ENCODE measurements at regions not wholly inside any gene's neighbourhood (a gene's known extent, or its start where the extent isn't known, plus 50 kb on each side); places are given as distances from the start of the nearest gene placed in this dataset.

DNA sequence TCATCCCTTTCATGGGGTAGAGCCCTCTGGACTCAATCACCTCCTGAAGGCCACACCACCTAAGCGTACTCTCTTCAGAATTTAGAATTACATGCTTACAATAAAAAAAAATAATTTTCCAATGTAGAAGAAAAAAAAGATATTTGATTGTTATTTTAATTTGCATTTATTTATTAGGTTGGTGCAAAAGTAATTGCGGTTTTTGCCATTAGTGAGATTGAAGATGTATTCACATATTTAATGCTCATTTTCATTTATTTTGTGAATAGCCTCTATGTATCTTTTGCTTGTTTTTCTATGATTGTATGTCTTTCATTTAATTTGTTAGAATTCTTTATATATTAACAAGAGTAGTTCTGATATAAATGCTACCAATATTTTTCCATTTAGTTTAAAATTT, 220.5 kb downstream of the RND3 start (continued):
- TF ChIP-seq, protein P1, sequence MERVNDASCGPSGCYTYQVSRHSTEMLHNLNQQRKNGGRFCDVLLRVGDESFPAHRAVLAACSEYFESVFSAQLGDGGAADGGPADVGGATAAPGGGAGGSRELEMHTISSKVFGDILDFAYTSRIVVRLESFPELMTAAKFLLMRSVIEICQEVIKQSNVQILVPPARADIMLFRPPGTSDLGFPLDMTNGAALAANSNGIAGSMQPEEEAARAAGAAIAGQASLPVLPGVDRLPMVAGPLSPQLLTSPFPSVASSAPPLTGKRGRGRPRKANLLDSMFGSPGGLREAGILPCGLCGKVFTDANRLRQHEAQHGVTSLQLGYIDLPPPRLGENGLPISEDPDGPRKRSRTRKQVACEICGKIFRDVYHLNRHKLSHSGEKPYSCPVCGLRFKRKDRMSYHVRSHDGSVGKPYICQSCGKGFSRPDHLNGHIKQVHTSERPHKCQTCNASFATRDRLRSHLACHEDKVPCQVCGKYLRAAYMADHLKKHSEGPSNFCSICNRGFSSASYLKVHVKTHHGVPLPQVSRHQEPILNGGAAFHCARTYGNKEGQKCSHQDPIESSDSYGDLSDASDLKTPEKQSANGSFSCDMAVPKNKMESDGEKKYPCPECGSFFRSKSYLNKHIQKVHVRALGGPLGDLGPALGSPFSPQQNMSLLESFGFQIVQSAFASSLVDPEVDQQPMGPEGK (CRISPR knock-in tag; IDR thresholded peaks at IDR 0.05; ENCODE audit: borderline replicate concordance), result no peak
- no peak for TF ChIP-seq RARB (CRISPR knock-in tag; IDR thresholded peaks at IDR 0.05)

DNA sequence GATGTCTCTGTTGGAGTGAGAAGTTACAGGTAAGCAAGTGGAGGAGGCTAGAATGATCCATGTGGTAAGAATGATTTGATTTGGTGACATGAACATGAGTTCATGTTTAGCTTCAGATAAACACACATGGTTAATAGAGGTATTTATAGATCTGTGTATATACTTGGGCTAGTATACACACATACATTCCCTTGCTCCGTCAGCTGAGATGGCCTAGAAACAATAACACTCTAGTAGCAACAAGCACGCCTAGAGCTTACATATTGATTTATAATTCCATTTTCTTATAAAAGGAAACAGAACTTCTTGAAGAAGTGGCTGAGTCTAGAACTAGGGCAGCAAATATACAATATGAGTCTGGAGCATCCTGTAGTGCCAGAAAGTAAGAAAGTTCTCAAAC, 223.0 kb downstream of the RND3 start:
- ATAC-seq, result no peak
- TF ChIP-seq PPARA (CRISPR knock-in tag; IDR thresholded peaks at IDR 0.05; ENCODE audit: borderline replicate concordance) (no peak), ZNF70 (CRISPR knock-in tag; IDR thresholded peaks at IDR 0.05) (no peak), TCF4 (CRISPR knock-in tag; IDR thresholded peaks at IDR 0.05; ENCODE audit: borderline replicate concordance) (no peak), CSDC2 (CRISPR knock-in tag; IDR thresholded peaks at IDR 0.05) (no peak), ZFP3 (CRISPR knock-in tag; IDR thresholded peaks at IDR 0.05) (no peak)
- TF ChIP-seq, protein P2, sequence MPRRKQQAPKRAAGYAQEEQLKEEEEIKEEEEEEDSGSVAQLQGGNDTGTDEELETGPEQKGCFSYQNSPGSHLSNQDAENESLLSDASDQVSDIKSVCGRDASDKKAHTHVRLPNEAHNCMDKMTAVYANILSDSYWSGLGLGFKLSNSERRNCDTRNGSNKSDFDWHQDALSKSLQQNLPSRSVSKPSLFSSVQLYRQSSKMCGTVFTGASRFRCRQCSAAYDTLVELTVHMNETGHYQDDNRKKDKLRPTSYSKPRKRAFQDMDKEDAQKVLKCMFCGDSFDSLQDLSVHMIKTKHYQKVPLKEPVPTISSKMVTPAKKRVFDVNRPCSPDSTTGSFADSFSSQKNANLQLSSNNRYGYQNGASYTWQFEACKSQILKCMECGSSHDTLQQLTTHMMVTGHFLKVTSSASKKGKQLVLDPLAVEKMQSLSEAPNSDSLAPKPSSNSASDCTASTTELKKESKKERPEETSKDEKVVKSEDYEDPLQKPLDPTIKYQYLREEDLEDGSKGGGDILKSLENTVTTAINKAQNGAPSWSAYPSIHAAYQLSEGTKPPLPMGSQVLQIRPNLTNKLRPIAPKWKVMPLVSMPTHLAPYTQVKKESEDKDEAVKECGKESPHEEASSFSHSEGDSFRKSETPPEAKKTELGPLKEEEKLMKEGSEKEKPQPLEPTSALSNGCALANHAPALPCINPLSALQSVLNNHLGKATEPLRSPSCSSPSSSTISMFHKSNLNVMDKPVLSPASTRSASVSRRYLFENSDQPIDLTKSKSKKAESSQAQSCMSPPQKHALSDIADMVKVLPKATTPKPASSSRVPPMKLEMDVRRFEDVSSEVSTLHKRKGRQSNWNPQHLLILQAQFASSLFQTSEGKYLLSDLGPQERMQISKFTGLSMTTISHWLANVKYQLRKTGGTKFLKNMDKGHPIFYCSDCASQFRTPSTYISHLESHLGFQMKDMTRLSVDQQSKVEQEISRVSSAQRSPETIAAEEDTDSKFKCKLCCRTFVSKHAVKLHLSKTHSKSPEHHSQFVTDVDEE (CRISPR knock-in tag; IDR thresholded peaks at IDR 0.05), result no peak
- TF ChIP-seq, protein P3, sequence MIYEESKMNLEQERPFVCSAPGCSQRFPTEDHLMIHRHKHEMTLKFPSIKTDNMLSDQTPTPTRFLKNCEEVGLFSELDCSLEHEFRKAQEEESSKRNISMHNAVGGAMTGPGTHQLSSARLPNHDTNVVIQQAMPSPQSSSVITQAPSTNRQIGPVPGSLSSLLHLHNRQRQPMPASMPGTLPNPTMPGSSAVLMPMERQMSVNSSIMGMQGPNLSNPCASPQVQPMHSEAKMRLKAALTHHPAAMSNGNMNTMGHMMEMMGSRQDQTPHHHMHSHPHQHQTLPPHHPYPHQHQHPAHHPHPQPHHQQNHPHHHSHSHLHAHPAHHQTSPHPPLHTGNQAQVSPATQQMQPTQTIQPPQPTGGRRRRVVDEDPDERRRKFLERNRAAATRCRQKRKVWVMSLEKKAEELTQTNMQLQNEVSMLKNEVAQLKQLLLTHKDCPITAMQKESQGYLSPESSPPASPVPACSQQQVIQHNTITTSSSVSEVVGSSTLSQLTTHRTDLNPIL (CRISPR knock-in tag; IDR thresholded peaks at IDR 0.05; ENCODE audit: low read depth), result no peak

DNA sequence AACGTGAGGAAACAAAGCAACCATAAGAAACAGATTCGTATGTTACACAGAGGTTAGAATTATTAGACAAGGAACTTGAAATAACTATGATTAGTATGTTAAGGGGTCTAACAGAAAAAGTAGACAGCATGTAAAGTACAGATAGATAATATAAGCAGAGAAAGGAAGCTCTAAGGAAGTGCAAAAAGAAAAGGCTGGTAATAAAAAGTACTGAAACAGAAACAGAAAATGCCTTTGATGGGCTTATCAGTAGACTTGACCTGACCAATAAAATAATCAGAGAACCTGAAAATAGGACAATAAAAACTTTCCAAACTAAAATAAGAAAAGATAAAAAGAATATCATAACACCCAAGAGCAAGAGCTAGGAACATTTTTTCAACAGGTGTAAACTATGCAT, 225.8 kb downstream of the RND3 start:
- ATAC-seq, result no peak
- TF ChIP-seq ESRRG (CRISPR knock-in tag; IDR thresholded peaks at IDR 0.05), result no peak
- TF ChIP-seq CSDC2 (CRISPR knock-in tag; IDR thresholded peaks at IDR 0.05), result no peak
- TF ChIP-seq BACH2 (CRISPR knock-in tag; IDR thresholded peaks at IDR 0.05; ENCODE audit: borderline replicate concordance), result no peak
- TF ChIP-seq TCF4 (CRISPR knock-in tag; IDR thresholded peaks at IDR 0.05; ENCODE audit: borderline replicate concordance), result no peak
- TF ChIP-seq ZNF565 (CRISPR knock-in tag; conservative IDR thresholded peaks at IDR 0.05; ENCODE audit: low read depth), result no peak
- TF ChIP-seq PPARA (CRISPR knock-in tag; IDR thresholded peaks at IDR 0.05; ENCODE audit: borderline replicate concordance), result no peak
- TF ChIP-seq, protein P3 (CRISPR knock-in tag; IDR thresholded peaks at IDR 0.05; ENCODE audit: low read depth), result no peak
- TF ChIP-seq, protein P4, sequence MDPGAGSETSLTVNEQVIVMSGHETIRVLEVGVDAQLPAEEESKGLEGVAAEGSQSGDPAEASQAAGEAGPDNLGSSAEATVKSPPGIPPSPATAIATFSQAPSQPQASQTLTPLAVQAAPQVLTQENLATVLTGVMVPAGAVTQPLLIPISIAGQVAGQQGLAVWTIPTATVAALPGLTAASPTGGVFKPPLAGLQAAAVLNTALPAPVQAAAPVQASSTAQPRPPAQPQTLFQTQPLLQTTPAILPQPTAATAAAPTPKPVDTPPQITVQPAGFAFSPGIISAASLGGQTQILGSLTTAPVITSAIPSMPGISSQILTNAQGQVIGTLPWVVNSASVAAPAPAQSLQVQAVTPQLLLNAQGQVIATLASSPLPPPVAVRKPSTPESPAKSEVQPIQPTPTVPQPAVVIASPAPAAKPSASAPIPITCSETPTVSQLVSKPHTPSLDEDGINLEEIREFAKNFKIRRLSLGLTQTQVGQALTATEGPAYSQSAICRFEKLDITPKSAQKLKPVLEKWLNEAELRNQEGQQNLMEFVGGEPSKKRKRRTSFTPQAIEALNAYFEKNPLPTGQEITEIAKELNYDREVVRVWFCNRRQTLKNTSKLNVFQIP (CRISPR knock-in tag; IDR thresholded peaks at IDR 0.05; ENCODE audit: borderline replicate concordance, low read depth), result no peak
- no peak for TF ChIP-seq ZFP3 (CRISPR knock-in tag; IDR thresholded peaks at IDR 0.05)
- no peak for TF ChIP-seq OSR1 (CRISPR knock-in tag; IDR thresholded peaks at IDR 0.05)
- no peak for TF ChIP-seq TOX (CRISPR knock-in tag; IDR thresholded peaks at IDR 0.05; ENCODE audit: borderline replicate concordance)
- no peak for TF ChIP-seq SNAI2 (CRISPR knock-in tag; IDR thresholded peaks at IDR 0.05)
- TF ChIP-seq, protein P2 (CRISPR knock-in tag; IDR thresholded peaks at IDR 0.05), result no peak
- TF ChIP-seq, protein P1 (CRISPR knock-in tag; IDR thresholded peaks at IDR 0.05; ENCODE audit: borderline replicate concordance), result no peak

All from SK-N-SH treated with all-trans-retinoic acid at 6 μM for 48 hours (cell line).